NCI-H146 treated with DMSO at 0.1 percent for 48 hours (cell line): ENCODE measurements at regions not wholly inside any gene's neighbourhood (a gene's known extent, or its start where the extent isn't known, plus 50 kb on each side); places are given as distances from the start of the nearest gene placed in this dataset.
A peak's percentile ranks its signal among the peaks of the same experiment; 100 is the strongest.

Experiments used
- DNase-seq: peaks from one replicate; lab custom pipeline; 2025; ENCODE audit not compliant: unreplicated experiment; lab: John Stamatoyannopoulos, UW

GRCh38 chr10:78771808-78772455 is 296.8 kb upstream of the ZMIZ1 start:
- DNase-seq: no peak

- DNase-seq: no peak
These were observed 296.3 kb upstream of the ZMIZ1 start for GRCh38 chr10:78772486-78772885.

DNA sequence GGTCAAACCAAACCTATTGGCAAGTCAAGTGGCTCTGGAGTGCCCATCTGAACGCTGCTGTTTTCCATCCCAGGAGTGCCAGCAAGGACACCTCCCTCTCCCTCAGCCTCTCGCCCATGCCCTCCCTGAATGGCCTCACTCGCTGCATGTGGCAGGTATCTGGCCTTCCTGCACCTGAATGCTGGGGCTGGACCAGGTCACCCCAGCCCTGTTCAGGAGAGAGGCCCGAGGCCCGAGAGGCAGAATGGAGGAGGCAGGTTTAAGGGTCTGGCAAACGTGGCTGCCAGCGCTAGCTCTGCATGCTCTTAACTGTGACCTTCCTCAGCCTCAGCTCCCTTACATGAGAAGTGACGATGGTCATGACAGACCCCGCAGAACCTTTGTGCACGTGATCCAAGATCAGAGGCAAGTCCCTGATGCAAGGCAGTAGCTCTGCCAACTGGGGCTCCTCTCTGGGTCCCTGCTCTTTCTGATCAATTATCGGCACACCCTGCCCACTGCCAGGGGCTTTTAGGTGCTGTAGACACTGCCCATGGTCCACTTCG is 295.7 kb upstream of the ZMIZ1 start:
- no peak for DNase-seq

DNA sequence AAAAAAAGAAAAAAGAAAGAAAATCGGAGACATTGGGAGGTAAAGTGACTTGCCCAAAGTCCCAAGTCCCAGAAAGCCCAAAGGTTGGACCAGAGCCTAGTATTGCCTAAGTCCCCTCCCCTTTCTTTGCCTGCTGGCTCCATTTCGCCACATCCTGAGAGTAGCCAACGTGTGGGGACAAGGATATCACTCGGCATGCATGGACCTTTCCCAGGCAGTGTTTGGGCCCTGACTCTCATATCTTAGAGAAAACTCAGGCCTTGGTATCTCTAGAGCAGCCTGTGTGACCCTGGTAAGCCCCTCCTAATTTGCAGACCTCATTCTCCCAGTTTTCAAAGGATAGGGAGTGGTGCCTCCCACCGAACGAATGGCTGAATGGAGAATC is 294.2 kb upstream of the ZMIZ1 start:
- no peak for DNase-seq

DNA sequence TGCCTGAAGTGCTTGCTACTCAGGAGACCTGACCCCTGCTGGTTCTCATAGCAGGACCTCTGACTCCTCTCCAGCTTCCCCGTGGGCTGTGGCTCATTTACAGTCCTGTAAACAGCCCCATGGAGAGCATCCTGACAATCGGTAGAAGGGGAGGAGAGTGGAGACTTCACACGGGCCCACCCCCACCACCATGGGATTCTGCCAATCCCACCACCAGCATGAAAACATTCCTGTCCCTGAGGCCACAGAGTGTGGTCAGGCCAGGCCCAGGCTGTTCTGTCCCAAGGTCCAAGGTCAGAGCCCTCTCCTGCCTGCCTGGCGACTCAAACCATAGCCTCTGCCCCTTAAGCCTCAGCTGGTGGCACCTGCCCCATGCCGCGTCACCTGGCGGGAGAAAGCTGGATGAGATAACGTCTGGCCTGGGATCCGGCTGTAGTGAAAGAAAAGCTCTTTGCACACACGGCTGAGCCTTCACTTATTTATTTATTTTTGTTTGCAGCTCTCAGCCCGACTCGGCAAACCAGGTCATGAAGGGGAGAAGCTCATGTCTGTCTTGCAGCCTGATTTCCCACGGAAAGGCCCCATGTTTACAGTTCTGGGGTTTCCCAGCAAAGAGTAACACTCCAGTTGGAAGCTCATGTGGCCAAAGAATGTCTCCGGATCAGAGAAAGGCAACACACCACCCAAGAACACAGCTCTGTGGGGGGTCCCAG is 293.6 kb upstream of the ZMIZ1 start:
- DNase-seq: peak; percentile 94

GRCh38 chr10:78775891-78776290 is 292.9 kb upstream of the ZMIZ1 start:
- no peak for DNase-seq

- no peak for DNase-seq
These were observed 292.0 kb upstream of the ZMIZ1 start for GRCh38 chr10:78776756-78777155.

GRCh38 chr10:78777466-78777865 is 291.3 kb upstream of the ZMIZ1 start:
- no peak for DNase-seq

DNA sequence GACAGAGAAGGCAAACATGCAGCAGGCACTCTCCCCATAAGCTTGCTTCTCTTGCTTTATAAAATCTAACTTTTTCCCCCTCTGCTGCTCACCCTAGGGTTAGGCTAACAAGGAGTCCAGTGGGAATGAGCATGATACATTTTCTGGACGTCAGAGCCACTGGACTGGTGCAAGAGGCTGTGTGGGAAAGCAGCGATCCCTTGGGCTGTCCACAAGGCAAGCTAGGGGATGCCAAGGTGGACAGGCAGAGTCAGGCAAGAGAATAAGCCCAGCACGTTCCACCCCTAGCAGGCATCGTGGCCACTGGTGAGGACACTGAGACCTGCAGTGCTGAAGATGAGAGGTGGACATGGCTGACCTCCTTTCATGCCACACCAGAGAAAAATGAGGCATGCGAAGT is 290.9 kb upstream of the ZMIZ1 start:
- DNase-seq: no peak

- no peak for DNase-seq
These were observed 290.1 kb upstream of the ZMIZ1 start for GRCh38 chr10:78778444-78779338.

DNA sequence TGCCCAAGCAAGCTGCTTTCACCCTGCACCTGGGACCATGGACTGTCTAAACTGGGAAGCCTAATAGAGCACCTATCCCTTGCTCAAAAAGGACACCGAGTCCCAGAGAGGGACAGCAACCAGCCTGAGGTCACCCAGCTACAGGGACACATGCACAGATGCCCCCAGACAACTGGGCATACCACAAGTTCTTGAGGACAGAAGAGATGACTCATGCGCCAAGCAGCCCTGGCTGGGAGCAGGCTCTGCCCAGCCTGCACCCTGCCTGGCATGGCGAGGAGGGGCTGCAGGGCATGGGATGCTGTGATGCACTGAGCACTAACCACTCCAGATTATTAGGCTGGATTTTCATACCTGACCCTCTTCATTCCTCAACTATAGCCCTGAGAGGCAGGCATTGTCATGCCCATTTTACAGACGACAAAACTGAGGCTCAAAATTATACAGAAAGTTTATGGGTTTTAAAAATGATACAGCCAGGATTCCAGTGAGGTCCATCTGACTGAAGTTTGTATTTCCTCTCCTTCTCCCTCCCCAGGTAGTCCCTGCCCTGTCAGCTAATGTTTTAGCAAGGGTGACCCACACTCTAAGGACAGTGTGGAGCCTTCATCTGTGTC is 289.3 kb upstream of the ZMIZ1 start:
- DNase-seq: no peak

GRCh38 chr10:78780551-78780961 is 288.2 kb upstream of the ZMIZ1 start:
- DNase-seq: no peak

DNA sequence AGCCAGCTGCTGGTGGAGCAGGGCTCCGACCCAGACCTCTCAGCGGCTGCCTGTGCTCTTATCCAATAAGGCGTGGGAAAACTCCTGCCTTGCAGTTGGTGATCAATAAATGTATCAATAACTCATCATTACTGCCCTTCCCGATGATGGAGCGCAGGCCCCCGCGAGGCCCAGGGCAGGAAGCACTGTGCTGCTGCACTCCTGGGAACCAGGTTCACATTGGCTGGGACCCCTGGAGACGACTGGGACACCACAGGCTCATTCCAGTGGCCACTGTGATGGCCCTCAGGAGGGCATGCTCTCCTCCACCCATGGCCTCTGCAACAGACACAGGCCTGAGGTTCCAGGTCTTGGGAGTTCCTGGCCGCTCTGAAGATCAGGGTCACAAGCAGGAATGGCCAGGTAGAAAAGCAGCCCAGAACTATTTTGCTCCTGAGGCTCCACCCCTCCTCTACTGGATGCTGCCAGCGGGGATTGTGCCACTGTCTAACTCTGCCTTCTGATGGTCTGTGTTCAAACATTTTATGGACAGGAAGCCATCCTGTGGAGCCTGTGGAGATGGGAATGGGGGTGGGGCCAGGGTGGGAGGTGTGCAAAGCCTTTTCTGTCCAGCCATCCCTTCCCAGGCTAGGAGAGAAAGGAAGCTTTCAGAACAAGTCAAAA is 287.4 kb upstream of the ZMIZ1 start:
- no peak for DNase-seq

- DNase-seq: no peak
These were observed 286.8 kb upstream of the ZMIZ1 start for GRCh38 chr10:78781991-78782390.

GRCh38 chr10:78782441-78782840 is 286.3 kb upstream of the ZMIZ1 start:
- DNase-seq: no peak

GRCh38 chr10:78783753-78784152 is 285.0 kb upstream of the ZMIZ1 start:
- DNase-seq: peak; percentile 17

DNA sequence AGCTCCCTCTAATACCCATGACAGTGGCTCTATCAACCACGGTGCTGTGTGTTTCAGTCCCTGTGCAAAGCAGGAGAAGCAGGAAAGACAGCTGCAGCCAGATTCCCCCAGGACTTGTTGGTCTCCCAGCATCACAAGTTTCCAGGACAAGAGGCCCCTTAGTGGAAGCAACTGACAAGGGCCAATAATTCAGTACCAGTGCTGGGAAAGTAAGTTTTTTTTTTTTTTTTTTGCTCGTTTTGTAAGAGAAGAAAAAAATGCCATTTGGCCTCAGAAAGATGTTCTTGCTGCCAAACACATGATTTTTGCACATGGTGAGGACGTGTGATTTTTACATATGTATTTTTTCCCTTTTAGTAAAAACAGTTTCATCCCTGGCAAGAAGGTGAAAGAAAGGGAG is 284.2 kb upstream of the ZMIZ1 start:
- DNase-seq: no peak

GRCh38 chr10:78785066-78785465 is 283.7 kb upstream of the ZMIZ1 start:
- DNase-seq: no peak

DNA sequence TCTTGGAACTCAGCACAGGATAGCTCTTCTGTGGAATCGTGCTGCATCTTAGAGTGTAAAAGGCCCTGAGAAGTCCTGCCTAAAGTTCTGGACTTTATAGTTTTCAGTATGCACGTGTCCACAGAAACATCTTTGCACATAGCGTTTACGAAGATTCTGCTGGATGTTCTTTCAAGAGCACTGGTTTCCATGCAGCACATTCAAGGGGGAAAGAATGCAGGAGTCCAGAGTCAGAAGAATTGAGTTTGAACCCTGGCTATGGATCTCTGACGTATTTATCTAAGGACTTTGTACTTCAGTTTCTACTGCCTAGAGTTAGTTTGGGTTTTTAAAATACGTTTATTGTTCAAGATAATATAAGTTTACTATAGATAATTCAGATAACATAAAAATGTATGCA is 282.8 kb upstream of the ZMIZ1 start:
- DNase-seq: no peak

DNA sequence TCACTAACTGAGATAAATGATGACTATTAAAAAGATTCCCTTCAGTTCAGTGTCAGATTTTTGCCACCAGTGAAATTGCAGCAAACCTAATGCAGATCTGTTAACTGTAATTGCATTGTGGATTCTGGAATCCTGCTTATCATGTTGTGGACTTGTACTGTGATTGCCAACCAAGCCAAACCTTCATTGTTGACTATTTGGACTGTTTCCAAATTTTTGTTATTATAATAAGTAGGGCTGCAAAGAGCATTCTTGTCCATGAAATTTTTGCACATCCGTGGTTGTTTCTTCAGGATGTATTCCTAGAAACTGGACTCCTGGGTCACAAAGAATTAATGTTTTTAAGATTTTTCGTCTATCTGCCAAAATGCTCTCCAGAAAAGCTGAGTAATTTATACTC is 281.6 kb upstream of the ZMIZ1 start:
- DNase-seq: no peak
